CD4-positive, alpha-beta T cell (primary cell): ENCODE measurements at regions not wholly inside any gene's neighbourhood (a gene's known extent, or its start where the extent isn't known, plus 50 kb on each side); places are given as distances from the start of the nearest gene placed in this dataset.

Source experiments
- ATAC-seq: fragments of 200-7000 bp; cut with Tn5 transposase; one replicate; pipeline ENCODE4 v1.10.0; 2022; ENCODE audit warnings: mild to moderate bottlenecking; ENCODE audit not compliant: poor library complexity
- CTCF ChIA-PET: fragments of 350-600 bp; sonication (Branson Sonifier 250); formaldehyde crosslinking; loops from one replicate; lab custom pipeline; 2021; ENCODE audit warnings: antibody characterized with exemption, inconsistent platforms; lab: Charles Lee
- POLR2A ChIA-PET: fragments of 350-600 bp; sonication (Branson Sonifier 250); formaldehyde crosslinking; loops from one replicate; lab custom pipeline; 2021; ENCODE audit warnings: antibody characterized with exemption, inconsistent platforms; lab: Charles Lee
- DNase-seq, 14 experiments: peaks; one replicate each; pipeline ENCODE4 v3.0.0-alpha.2; 2013 to 2020; ENCODE audit warnings: mixed read lengths in 2 of 14
- H3K27ac ChIP-seq, 2 donors: one replicate each; pipeline versions ENCODE4 v1.5.1 to v1.7.0; 2013; ENCODE audit warnings: low read length in 2 of 2, low read depth in 1 of 2, mild to moderate bottlenecking in 1 of 2
- H3K27me3 ChIP-seq, 2 experiments: 1 replicate in 1 of 2; 2 replicates in 1 of 2; pipeline versions ENCODE4 v1.6.1 to v1.7.0; 2013; ENCODE audit warnings: low read length in 2 of 2, control low read depth in 1 of 2, mild to moderate bottlenecking in 1 of 2, moderate library complexity in 1 of 2; ENCODE audit not compliant: insufficient read depth in 2 of 2, control insufficient read depth in 1 of 2
- H3K36me3 ChIP-seq: one replicate; pipeline ENCODE4 v1.6.1; 2013; ENCODE audit warnings: low read length, control low read depth; ENCODE audit not compliant: insufficient read depth
- H3K4me1 ChIP-seq: one replicate; pipeline ENCODE4 v1.6.1; 2013; ENCODE audit warnings: low read length, control low read depth; ENCODE audit not compliant: insufficient read depth
- H3K4me3 ChIP-seq: one replicate; pipeline ENCODE4 v1.5.1; 2013; ENCODE audit warnings: mild to moderate bottlenecking, low read length, moderate library complexity
- H3K9me3 ChIP-seq, 2 experiments: 1 replicate in 1 of 2; 2 replicates in 1 of 2; pipeline versions ENCODE4 v1.6.1 to v1.7.0; 2013; ENCODE audit warnings: low read length in 2 of 2, mild to moderate bottlenecking in 2 of 2, control low read depth in 1 of 2, moderate library complexity in 1 of 2; ENCODE audit not compliant: control insufficient read depth in 1 of 2, insufficient read depth in 1 of 2
- H3K27ac Mint-ChIP-seq: one replicate; pipeline ENCODE4 v1.8.0; 2020; ENCODE audit warnings: mixed read lengths
- H3K27me3 Mint-ChIP-seq: one replicate; pipeline ENCODE4 v1.8.0; 2021; ENCODE audit warnings: mixed read lengths
- H3K36me3 Mint-ChIP-seq: one replicate; pipeline ENCODE4 v1.8.0; 2021; ENCODE audit warnings: low read depth, mixed read lengths
- H3K4me1 Mint-ChIP-seq: one replicate; pipeline ENCODE4 v1.8.0; 2021; ENCODE audit warnings: low read depth, mixed read lengths
- H3K4me3 Mint-ChIP-seq: one replicate; pipeline ENCODE4 v1.8.0; 2020; ENCODE audit warnings: mild to moderate bottlenecking, mixed read lengths
- H3K9me3 Mint-ChIP-seq: one replicate; pipeline ENCODE4 v1.8.0; 2020; ENCODE audit warnings: mixed read lengths
- intact Hi-C, 2 experiments: fragments of 100-400 bp; cut with DNase I in 1 of 2; cut with micrococcal nuclease in 1 of 2; formaldehyde crosslinking; loops; one replicate each; pipeline versions ENCODE4 v1.15.1 to v1.9.0; 2023 to 2025; cut with DNase I, micrococcal nuclease
- TF ChIP-seq, protein P1 (sequence below): fragments of 200-600 bp; IDR thresholded peaks from one replicate; pipeline ENCODE4 v1.8.0; 2022; ENCODE audit warnings: antibody characterized with exemption, mild to moderate bottlenecking

DNA sequence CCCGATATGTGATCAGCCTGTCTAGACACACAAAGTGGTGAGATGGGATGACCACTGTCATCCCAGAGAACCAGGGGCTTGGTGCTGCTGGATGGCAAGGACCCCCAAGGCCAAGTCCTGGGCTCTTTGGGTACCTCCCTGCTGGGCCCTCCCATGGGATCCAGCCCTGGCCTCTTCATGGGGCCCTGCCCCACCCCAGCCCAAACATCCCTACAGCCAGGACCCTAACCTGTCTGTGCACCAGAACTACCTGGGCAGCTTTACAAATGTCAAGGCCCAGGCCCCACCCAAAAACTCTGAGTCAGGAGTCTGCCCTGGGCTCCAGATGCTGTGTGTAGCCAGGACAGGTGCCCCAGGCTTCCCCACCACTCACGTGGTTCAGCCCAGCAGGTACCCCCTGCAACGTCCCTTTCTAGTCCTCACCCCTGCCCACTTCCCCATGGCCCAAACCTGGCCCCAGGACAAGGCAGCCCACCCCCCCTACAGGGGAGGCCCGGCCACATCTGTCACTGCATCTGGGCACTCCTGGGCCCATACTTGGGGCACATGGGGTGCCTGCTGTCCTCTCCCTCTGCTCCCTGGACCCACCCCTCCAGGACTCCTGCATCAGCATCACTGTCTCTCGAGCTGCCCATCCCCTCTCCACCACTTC is 233.5 kb downstream of the TUBA3C start:
- no peak for DNase-seq
- no peaks in the 10 kb centered on the region for H3K36me3 ChIP-seq
- H3K27me3 ChIP-seq = no peaks in the 10 kb centered on the region
- no peak overlapping the region for H3K27ac ChIP-seq
- H3K4me1 Mint-ChIP-seq = no peaks in the 10 kb centered on the region
- peaks cover 0 to 69% of the 10 kb centered on the region in 2 experiments for H3K9me3 ChIP-seq
- no peaks in the 10 kb centered on the region for H3K9me3 Mint-ChIP-seq
- no peaks in the 10 kb centered on the region for H3K36me3 Mint-ChIP-seq
- TF ChIP-seq, protein P1, sequence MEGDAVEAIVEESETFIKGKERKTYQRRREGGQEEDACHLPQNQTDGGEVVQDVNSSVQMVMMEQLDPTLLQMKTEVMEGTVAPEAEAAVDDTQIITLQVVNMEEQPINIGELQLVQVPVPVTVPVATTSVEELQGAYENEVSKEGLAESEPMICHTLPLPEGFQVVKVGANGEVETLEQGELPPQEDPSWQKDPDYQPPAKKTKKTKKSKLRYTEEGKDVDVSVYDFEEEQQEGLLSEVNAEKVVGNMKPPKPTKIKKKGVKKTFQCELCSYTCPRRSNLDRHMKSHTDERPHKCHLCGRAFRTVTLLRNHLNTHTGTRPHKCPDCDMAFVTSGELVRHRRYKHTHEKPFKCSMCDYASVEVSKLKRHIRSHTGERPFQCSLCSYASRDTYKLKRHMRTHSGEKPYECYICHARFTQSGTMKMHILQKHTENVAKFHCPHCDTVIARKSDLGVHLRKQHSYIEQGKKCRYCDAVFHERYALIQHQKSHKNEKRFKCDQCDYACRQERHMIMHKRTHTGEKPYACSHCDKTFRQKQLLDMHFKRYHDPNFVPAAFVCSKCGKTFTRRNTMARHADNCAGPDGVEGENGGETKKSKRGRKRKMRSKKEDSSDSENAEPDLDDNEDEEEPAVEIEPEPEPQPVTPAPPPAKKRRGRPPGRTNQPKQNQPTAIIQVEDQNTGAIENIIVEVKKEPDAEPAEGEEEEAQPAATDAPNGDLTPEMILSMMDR = no peak
- POLR2A ChIA-PET = no interaction called here
- intact Hi-C loops = no loop called here
- no peak for ATAC-seq
- no peak overlapping the region for H3K4me3 ChIP-seq
- no peak overlapping the region for H3K27ac Mint-ChIP-seq
- no peaks in the 10 kb centered on the region for H3K27me3 Mint-ChIP-seq
- H3K4me1 ChIP-seq = no peaks in the 10 kb centered on the region
- no peak overlapping the region for H3K4me3 Mint-ChIP-seq
- CTCF ChIA-PET = no interaction called here

DNA sequence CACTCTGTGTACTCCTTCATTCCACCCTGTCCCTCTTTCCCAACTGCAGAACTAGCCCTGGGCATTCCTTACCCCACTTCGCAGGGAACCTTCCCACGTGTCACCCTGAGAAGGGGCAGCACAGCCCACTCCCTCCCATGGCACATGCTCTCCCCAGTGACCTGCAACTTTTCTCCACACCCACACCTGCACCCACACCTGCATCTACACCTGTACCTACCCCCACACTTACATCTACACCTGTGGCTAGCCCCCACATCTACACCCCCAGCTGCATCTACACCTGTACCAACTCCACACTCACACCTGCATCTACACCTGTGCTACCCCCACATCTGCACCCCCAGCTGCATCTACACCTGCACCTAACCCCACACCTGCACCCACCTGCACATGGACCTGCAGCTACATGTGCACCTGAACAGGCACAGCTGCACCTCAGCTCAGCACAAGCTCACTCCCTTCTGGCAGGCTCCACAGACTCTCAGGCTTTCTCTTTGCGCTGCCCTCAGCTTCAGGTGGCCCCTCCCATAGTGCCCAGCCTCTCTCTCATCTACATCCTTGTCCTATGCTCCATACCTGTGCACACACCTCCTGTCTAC is 234.1 kb downstream of the TUBA3C start:
- POLR2A ChIA-PET = no interaction called here
- ATAC-seq = no peak
- no peak overlapping the region for H3K4me3 Mint-ChIP-seq

DNA sequence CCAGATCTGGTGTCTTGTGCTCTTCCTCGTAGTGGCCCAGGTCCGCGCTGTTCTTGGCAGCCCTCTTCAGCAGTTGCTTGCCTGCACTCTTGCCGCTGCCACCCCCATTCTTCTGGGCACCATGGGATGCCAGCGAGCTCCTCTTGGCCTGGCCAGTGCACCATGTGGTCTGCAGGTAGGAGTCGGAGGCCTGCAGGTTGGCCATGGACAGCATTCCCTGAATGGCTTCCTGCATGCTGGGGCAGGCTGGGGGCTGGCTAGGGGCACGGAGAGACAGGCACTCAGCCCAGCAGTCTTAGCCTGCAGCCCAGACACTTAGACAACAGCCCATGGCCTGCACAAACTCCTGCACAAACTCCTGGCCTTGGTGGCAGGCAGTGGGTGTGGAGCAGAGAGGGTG is 234.9 kb downstream of the TUBA3C start:
- intact Hi-C loops = no loop called here
- no peaks in the 10 kb centered on the region for H3K9me3 Mint-ChIP-seq
- no peaks in the 10 kb centered on the region for H3K27me3 Mint-ChIP-seq
- H3K4me1 Mint-ChIP-seq = no peaks in the 10 kb centered on the region
- no peak overlapping the region for H3K27ac Mint-ChIP-seq
- Histone ChIP-seq H3K27me3 (no peaks in the 10 kb centered on the region), H3K36me3 (no peaks in the 10 kb centered on the region), H3K27ac (no peak overlapping the region), H3K9me3 (peaks cover 0 to 55% of the 10 kb centered on the region in 2 experiments), H3K4me3 (no peak overlapping the region), H3K4me1 (no peaks in the 10 kb centered on the region)
- CTCF ChIA-PET = no interaction called here
- ATAC-seq (no peak), DNase-seq (no peak)
- POLR2A ChIA-PET = no interaction called here
- H3K36me3 Mint-ChIP-seq = no peaks in the 10 kb centered on the region
- no peak overlapping the region for H3K4me3 Mint-ChIP-seq
- TF ChIP-seq, protein P1 = no peak

More for the DNA sequence above, 234.1 kb downstream of the TUBA3C start:
- Histone ChIP-seq H3K4me1 (no peaks in the 10 kb centered on the region), H3K36me3 (no peaks in the 10 kb centered on the region), H3K4me3 (no peak overlapping the region), H3K9me3 (peaks cover 0 to 63% of the 10 kb centered on the region in 2 experiments), H3K27ac (no peak overlapping the region), H3K27me3 (no peaks in the 10 kb centered on the region)
- no peaks in the 10 kb centered on the region for H3K9me3 Mint-ChIP-seq
- CTCF ChIA-PET = no interaction called here
- H3K27me3 Mint-ChIP-seq = no peaks in the 10 kb centered on the region
- no peak for DNase-seq
- intact Hi-C loops = no loop called here
- TF ChIP-seq, protein P1 = no peak
- H3K4me1 Mint-ChIP-seq = no peaks in the 10 kb centered on the region
- no peaks in the 10 kb centered on the region for H3K36me3 Mint-ChIP-seq
- no peak overlapping the region for H3K27ac Mint-ChIP-seq
